ENCODE measurements at regions not wholly inside any gene's neighbourhood (a gene's known extent, or its start where the extent isn't known, plus 50 kb on each side); places are given as distances from the start of the nearest gene placed in this dataset.
A peak's percentile ranks its signal among the peaks of the same experiment; 100 is the strongest.

- H3K27ac ChIP-seq (ENCODE audit: low read depth in 1 of 2, low read length in 2 of 2), result no peak overlapping the region
- no peaks in the 10 kb centered on the region for H3K36me3 ChIP-seq (ENCODE audit: control insufficient read depth in 1 of 2, insufficient read depth in 2 of 2, low read length in 1 of 2)
- ATAC-seq (ENCODE audit: low FRiP score) (no peak), DNase-seq (no peak)
- H3K9me3 ChIP-seq (ENCODE audit: control insufficient read depth, low read length), result no peaks in the 10 kb centered on the region
- no peaks in the 10 kb centered on the region for H3K27me3 ChIP-seq (ENCODE audit: control insufficient read depth in 1 of 2, insufficient read depth in 2 of 2, low read length in 1 of 2)
- no peak overlapping the region for H3K4me3 ChIP-seq (ENCODE audit: low read length in 2 of 2)
- intact Hi-C loops (cut with DNase I), result loop anchor here in 1 of 2 donors (5.0 kb wide), 1 partner anchor 300 kb away; no protein-coding TSS in a partner anchor
- 82 to 85% methylated on average over 2 of the region's 2 CpGs for WGBS, 2 donors
- peaks cover 0 to 6% of the 10 kb centered on the region in 2 donors for H3K4me1 ChIP-seq (ENCODE audit: control insufficient read depth in 1 of 2, insufficient read depth in 2 of 2, low read length in 2 of 2)
Measured at GRCh38 chr1:60277269-60277668, 203.7 kb upstream of the C1orf87 start.

GRCh38 chr1:60274422-60275290, 201.1 kb upstream of the C1orf87 start:
- 58 to 68% methylated on average over 8 of the region's 8 CpGs for WGBS, 2 donors
- Histone ChIP-seq H3K9me3 (ENCODE audit: control insufficient read depth, low read length) (no peaks in the 10 kb centered on the region), H3K4me1 (ENCODE audit: control insufficient read depth in 1 of 2, insufficient read depth in 2 of 2, low read length in 2 of 2) (no peaks in the 10 kb centered on the region), H3K27me3 (ENCODE audit: control insufficient read depth in 1 of 2, insufficient read depth in 2 of 2, low read length in 1 of 2) (no peaks in the 10 kb centered on the region), H3K4me3 (ENCODE audit: low read length in 2 of 2) (no peak overlapping the region), H3K27ac (ENCODE audit: low read depth in 1 of 2, low read length in 2 of 2) (no peak overlapping the region), H3K36me3 (ENCODE audit: control insufficient read depth in 1 of 2, insufficient read depth in 2 of 2, low read length in 1 of 2) (no peaks in the 10 kb centered on the region)
- DNase-seq (no peak), ATAC-seq (ENCODE audit: low FRiP score) (peak; percentile 41)
- intact Hi-C loops (cut with DNase I), result loop anchor here in 1 of 2 donors (5.0 kb wide), 1 partner anchor 297 kb away; no protein-coding TSS in a partner anchor

- no peak overlapping the region for H3K27ac ChIP-seq (ENCODE audit: low read depth in 1 of 2, low read length in 2 of 2)
- H3K36me3 ChIP-seq (ENCODE audit: control insufficient read depth in 1 of 2, insufficient read depth in 2 of 2, low read length in 1 of 2), result no peaks in the 10 kb centered on the region
- 90 to 94% methylated on average over 1 of the region's 1 CpG for WGBS, 2 donors
- no peak for ATAC-seq (ENCODE audit: low FRiP score)
- H3K9me3 ChIP-seq (ENCODE audit: control insufficient read depth, low read length), result peaks cover 3% of the 10 kb centered on the region
- H3K4me1 ChIP-seq (ENCODE audit: control insufficient read depth in 1 of 2, insufficient read depth in 2 of 2, low read length in 2 of 2), result no peaks in the 10 kb centered on the region
- DNase-seq, result no peak
- H3K27me3 ChIP-seq (ENCODE audit: control insufficient read depth in 1 of 2, insufficient read depth in 2 of 2, low read length in 1 of 2), result no peaks in the 10 kb centered on the region
- intact Hi-C loops (cut with DNase I), result no loop called here
- H3K4me3 ChIP-seq (ENCODE audit: low read length in 2 of 2), result no peak overlapping the region
Measured at GRCh38 chr1:60273185-60273584, 199.6 kb upstream of the C1orf87 start.

- no peak overlapping the region for H3K27ac ChIP-seq (ENCODE audit: low read depth in 1 of 2, low read length in 2 of 2)
- H3K9me3 ChIP-seq (ENCODE audit: control insufficient read depth, low read length), result peaks cover 4% of the 10 kb centered on the region
- DNase-seq (no peak), ATAC-seq (ENCODE audit: low FRiP score) (no peak)
- no peaks in the 10 kb centered on the region for H3K27me3 ChIP-seq (ENCODE audit: control insufficient read depth in 1 of 2, insufficient read depth in 2 of 2, low read length in 1 of 2)
- H3K4me3 ChIP-seq (ENCODE audit: low read length in 2 of 2), result no peak overlapping the region
- H3K36me3 ChIP-seq (ENCODE audit: control insufficient read depth in 1 of 2, insufficient read depth in 2 of 2, low read length in 1 of 2), result no peaks in the 10 kb centered on the region
- intact Hi-C loops (cut with DNase I), result no loop called here
- WGBS, 2 donors, result 96 to 97% methylated on average over 15 of the region's 15 CpGs
- no peaks in the 10 kb centered on the region for H3K4me1 ChIP-seq (ENCODE audit: control insufficient read depth in 1 of 2, insufficient read depth in 2 of 2, low read length in 2 of 2)
Measured at GRCh38 chr1:60271041-60271440, 197.5 kb upstream of the C1orf87 start.

- no peaks in the 10 kb centered on the region for H3K4me1 ChIP-seq (ENCODE audit: control insufficient read depth in 1 of 2, insufficient read depth in 2 of 2, low read length in 2 of 2)
- DNase-seq (no peak), ATAC-seq (ENCODE audit: low FRiP score) (no peak)
- no peaks in the 10 kb centered on the region for H3K36me3 ChIP-seq (ENCODE audit: control insufficient read depth in 1 of 2, insufficient read depth in 2 of 2, low read length in 1 of 2)
- intact Hi-C loops (cut with DNase I), result no loop called here
- peaks cover 4% of the 10 kb centered on the region for H3K9me3 ChIP-seq (ENCODE audit: control insufficient read depth, low read length)
- H3K4me3 ChIP-seq (ENCODE audit: low read length in 2 of 2), result no peak overlapping the region
- H3K27ac ChIP-seq (ENCODE audit: low read depth in 1 of 2, low read length in 2 of 2), result no peak overlapping the region
- H3K27me3 ChIP-seq (ENCODE audit: control insufficient read depth in 1 of 2, insufficient read depth in 2 of 2, low read length in 1 of 2), result no peaks in the 10 kb centered on the region
- WGBS, 2 donors, result 93 to 94% methylated on average over 2 of the region's 2 CpGs
Measured at GRCh38 chr1:60268451-60268850, 194.9 kb upstream of the C1orf87 start.

- 60 to 61% methylated on average over 3 of the region's 3 CpGs for WGBS, 2 donors
- H3K9me3 ChIP-seq (ENCODE audit: control insufficient read depth, low read length), result peaks cover 4% of the 10 kb centered on the region
- peaks cover 0 to 1% of the 10 kb centered on the region in 2 donors for H3K27me3 ChIP-seq (ENCODE audit: control insufficient read depth in 1 of 2, insufficient read depth in 2 of 2, low read length in 1 of 2)
Measured at GRCh38 chr1:60265560-60266535, 192.3 kb upstream of the C1orf87 start.

GRCh38 chr1:60262701-60263100, 189.1 kb upstream of the C1orf87 start:
- no peak overlapping the region for H3K4me3 ChIP-seq (ENCODE audit: low read length in 2 of 2)
- H3K9me3 ChIP-seq (ENCODE audit: control insufficient read depth, low read length), result no peaks in the 10 kb centered on the region
- intact Hi-C loops (cut with DNase I), result no loop called here
- WGBS, 2 donors, result 60 to 63% methylated on average over 2 of the region's 2 CpGs
- H3K4me1 ChIP-seq (ENCODE audit: control insufficient read depth in 1 of 2, insufficient read depth in 2 of 2, low read length in 2 of 2), result no peaks in the 10 kb centered on the region
- H3K36me3 ChIP-seq (ENCODE audit: control insufficient read depth in 1 of 2, insufficient read depth in 2 of 2, low read length in 1 of 2), result no peaks in the 10 kb centered on the region
- no peak overlapping the region for H3K27ac ChIP-seq (ENCODE audit: low read depth in 1 of 2, low read length in 2 of 2)
- ATAC-seq (ENCODE audit: low FRiP score) (no peak), DNase-seq (no peak)
- peaks cover 0 to 3% of the 10 kb centered on the region in 2 donors for H3K27me3 ChIP-seq (ENCODE audit: control insufficient read depth in 1 of 2, insufficient read depth in 2 of 2, low read length in 1 of 2)

More at GRCh38 chr1:60265560-60266535, 192.3 kb upstream of the C1orf87 start:
- H3K27ac ChIP-seq (ENCODE audit: low read depth in 1 of 2, low read length in 2 of 2), result no peak overlapping the region
- intact Hi-C loops (cut with DNase I), result no loop called here
- no peaks in the 10 kb centered on the region for H3K4me1 ChIP-seq (ENCODE audit: control insufficient read depth in 1 of 2, insufficient read depth in 2 of 2, low read length in 2 of 2)
- ATAC-seq (ENCODE audit: low FRiP score), result no peak
- no peak for DNase-seq
- H3K36me3 ChIP-seq (ENCODE audit: control insufficient read depth in 1 of 2, insufficient read depth in 2 of 2, low read length in 1 of 2), result no peaks in the 10 kb centered on the region
- no peak overlapping the region for H3K4me3 ChIP-seq (ENCODE audit: low read length in 2 of 2)

- Histone ChIP-seq H3K4me1 (ENCODE audit: control insufficient read depth in 1 of 2, insufficient read depth in 2 of 2, low read length in 2 of 2) (no peaks in the 10 kb centered on the region), H3K27me3 (ENCODE audit: control insufficient read depth in 1 of 2, insufficient read depth in 2 of 2, low read length in 1 of 2) (peaks cover 0 to 3% of the 10 kb centered on the region in 2 donors), H3K36me3 (ENCODE audit: control insufficient read depth in 1 of 2, insufficient read depth in 2 of 2, low read length in 1 of 2) (no peaks in the 10 kb centered on the region), H3K9me3 (ENCODE audit: control insufficient read depth, low read length) (no peaks in the 10 kb centered on the region), H3K27ac (ENCODE audit: low read depth in 1 of 2, low read length in 2 of 2) (no peak overlapping the region), H3K4me3 (ENCODE audit: low read length in 2 of 2) (no peak overlapping the region)
- ATAC-seq (ENCODE audit: low FRiP score) (no peak), DNase-seq (no peak)
- intact Hi-C loops (cut with DNase I), result no loop called here
Measured at GRCh38 chr1:60257531-60257930, 184.0 kb upstream of the C1orf87 start.
